ENCODE measurements at regions not wholly inside any gene's neighbourhood (a gene's known extent, or its start where the extent isn't known, plus 50 kb on each side); places are given as distances from the start of the nearest gene placed in this dataset.

DNA sequence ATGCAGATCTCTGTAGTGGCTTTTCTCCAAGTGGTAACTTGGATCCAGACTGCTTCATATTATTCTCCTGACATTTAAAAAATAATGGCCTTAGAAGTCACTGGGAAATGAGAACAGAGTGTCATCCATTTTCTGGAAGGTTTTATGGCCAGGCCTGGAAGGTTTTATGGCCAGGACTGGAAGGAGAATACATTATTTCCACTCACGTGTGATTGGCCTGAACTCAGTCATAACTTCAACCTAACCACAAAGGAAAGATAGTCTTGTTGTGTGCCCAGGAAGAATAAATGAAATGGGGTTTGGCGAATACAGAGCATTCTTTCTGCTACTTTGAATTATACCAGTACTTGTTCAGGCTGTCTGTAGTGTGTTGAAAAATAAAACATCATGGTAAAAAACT, 360.9 kb downstream of the GPAM start:
- no peak for DNase-seq (ENCODE audit: low read depth in 2 of 2)

DNA sequence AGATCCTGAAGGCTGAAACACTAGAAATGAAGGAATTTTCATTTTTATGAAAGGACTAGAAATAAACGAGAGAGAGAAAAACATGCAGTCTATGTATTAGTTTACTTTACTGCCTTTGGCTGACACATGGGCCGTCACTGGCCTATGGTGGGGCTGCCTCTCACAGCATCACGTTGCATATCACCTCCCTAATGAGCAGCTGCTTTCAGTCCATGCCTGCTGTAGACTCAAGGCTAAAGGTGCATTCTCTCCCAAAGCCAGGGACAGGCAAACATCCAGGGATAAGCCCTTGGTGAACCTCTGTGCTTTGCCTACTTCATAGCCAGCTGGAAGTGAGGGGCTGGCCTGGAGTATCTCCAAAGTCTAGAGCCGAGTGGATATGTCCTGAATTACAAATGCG, 359.4 kb downstream of the GPAM start:
- DNase-seq (ENCODE audit: low read depth in 2 of 2), result no peak

DNA sequence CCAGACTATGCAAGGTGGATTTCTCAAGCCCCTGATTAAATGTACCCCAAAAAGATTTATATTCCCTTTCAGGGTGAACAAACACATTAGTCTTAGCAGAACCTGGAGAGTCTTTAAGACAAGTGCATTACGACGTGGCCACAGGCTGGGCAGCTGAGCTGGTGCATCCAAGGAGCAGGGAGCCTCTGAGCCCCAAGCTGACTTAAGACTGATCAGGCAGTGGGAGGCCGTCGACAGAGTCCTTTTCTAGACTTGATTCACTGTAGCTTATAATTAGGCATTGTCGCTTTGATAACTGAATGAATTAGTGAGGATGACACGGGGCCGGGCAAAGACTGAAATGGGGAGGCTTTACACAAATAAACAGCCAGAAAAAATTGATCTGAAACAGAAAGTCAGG, 353.2 kb downstream of the GPAM start:
- DNase-seq (ENCODE audit: low read depth in 2 of 2), result no peak

DNA sequence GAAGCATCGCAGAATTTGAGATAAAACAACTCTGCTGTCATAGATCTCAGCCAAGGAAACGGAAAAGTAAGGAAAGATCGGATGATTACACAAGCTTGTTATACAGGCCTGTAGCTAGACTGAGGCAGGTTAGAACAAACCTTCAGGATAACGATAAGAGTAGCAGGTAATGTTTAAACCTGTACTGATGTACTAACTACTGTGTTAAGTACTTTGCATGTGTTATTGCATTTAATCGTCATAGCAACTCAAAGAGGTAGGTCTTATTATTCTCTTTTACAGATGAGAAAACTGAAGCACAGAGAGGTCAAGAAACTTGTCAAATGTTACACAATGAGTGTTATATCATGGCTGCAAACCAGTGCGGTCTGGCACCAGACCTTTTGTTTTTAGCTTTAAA, 352.5 kb downstream of the GPAM start:
- no peak for DNase-seq (ENCODE audit: low read depth in 2 of 2)

DNA sequence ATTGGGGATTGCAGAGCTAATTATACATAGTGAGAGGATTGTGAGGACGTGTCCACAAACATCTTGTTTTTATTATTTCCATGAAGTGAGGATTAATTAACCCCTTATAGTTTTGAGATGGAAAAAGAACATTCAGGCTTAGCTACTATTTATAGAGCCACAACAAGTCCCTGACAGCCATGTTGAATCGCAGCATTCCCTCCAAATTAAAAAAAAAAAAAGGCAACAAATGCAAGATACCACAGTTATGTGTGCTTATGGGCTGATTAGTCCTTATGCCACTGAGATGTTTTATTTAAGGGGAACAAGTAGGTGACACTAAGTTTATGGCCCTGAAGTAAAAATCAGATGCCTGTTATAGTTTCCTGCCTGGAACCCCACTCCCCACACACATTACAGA, 350.3 kb downstream of the GPAM start:
- DNase-seq (ENCODE audit: low read depth in 2 of 2), result no peak

DNA sequence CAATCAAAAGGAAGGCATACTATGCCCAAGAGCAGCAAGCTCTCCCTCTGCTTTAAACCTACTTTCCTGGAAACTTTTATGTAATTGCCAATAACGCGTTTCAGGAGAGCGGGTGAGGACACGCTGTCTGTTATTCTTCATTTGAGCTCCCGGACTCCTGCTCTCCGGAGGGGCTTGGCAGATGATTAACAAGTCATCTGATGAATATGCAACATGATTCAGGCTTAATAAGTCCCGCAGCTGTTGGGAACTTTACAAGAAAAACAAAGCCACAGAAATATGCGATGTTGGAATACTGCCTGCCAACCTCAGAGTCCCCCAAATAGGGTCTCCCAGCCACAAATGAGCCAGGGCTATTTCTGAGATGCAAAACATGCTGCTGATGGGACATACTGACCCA, 348.0 kb downstream of the GPAM start:
- DNase-seq (ENCODE audit: low read depth in 2 of 2), result no peak

DNA sequence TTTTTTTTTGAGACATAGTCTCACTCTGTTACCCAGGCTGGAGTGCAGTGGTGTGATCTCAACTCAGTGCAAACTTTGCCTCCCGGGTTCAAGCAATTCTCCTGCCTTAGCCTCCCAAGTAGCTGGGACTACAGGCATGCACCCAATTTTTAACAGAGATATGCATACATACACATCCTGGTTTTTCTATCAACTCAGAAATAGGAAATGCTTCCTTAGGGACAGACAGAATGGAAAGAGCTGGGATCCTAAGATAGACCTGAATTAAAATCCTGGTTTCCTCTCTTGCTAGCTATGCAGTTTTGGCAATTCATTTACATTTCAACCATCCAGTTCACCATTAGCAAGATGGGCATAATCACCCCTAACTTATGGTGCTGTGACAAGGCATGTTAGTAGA, 347.5 kb downstream of the GPAM start:
- DNase-seq (ENCODE audit: low read depth in 2 of 2), result no peak

DNA sequence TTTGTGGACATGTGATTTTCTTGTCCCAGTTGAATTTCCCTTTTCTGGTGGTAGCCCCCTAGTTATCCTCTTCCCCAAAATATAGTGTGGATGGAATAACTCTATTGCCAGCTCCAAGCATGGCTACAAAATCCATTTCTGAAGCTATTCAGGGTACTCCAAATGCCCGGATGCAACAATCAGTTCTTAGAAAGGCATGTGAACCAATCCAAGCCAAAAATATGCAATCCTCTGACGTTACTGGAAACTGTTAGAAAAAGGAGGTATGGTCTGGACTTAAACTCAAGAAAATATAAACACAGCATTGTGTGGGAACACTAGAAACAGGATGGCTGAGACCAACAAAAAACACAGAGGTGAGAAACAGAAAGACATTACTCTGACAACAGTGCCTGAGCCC, 347.0 kb downstream of the GPAM start:
- DNase-seq (ENCODE audit: low read depth in 2 of 2), result no peak

DNA sequence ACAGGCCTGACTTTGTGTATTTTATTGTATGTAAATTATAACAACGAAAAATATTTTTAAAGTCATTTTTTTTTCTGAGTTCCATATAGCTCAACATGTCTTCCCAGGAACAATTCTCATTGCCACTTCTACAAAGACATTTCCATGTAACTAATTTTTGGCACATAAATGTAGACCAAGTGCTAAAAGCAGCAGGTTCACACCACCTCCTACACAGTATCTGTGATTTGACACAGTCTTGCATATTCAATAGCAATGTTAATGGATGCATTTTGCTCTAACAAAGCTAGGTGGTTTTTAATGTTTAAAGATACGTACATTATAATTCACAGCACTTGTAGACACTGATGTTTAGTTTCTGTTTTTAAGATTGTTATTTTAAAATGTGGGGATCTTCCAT, 346.5 kb downstream of the GPAM start:
- no peak for DNase-seq (ENCODE audit: low read depth in 2 of 2)

DNA sequence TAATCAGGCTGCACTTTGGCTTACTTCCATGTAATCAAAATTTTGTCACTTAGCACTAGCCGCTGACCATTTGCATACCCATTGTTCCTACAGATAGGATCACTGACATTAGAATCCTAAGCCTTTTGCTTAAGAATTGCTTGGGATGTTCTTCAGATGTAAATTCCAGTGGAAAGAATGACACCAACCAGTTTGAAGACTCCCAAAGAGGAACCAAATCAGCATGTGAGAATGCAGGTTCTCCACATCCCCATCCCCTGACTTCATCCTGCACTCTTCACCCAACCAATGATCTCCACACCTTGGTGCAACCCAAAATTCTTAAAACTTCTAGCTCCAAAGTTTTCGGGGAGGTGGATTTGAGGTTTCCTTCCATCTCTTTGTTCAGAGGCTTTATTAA, 345.6 kb downstream of the GPAM start:
- DNase-seq (ENCODE audit: low read depth in 2 of 2), result no peak

DNA sequence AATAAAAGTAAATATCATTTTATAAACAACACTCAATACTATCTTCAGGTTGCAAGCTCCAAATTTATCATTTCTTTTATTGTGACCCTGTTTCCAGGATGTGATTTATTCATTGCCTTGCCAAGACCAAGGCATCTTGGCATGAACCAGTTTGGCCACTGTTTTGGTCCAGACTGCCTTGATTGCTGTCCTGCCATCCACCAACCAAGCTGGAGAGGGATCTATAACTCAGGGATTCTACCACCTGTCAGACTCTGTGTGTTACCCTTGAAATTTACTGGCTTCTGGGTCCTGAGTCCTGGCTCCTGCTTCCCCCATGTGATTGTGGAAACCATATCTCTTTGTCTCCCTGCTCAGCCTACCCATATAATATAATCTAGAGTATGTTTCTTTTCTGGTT, 343.0 kb downstream of the GPAM start:
- no peak for DNase-seq (ENCODE audit: low read depth in 2 of 2)

DNA sequence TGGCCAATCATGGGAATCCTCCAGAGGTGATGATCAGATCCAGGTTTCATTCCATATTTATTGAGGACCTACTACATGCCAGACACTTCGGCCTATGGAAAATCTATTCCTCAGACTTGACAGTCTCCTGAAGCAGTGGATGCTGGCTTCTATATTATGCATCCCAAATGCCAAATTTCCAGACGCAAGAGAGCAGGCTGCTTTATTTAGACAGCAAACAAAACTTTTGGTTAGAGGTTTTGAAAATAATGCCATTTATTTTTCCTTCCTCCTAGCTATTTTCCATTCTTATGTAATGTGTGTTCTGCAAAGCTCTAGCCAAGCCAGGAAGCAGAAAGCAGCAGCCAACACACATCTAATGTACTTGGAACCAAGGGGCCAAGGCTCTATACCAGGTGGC, 330.8 kb downstream of the GPAM start:
- DNase-seq (ENCODE audit: low read depth in 2 of 2), result no peak

DNA sequence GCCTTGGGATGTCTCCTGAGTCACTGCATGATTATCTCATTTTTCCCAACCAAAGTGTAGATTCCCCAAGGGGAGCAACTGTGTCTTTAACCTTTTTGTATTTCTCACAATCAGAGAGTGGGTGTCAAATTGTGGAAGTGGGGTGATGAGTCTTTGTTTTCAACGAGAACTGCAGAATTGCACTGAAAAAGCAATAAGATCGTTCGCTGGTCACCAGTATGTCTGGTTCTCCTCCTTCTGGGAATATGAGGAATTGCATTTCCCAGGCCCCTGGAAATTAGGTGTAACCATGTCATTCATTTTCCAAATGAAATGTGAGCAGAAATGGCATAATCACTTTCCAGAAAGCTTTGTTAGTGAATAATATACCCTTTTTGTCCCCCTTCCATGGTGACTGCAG, 326.9 kb downstream of the GPAM start:
- DNase-seq (ENCODE audit: low read depth in 2 of 2), result no peak

DNA sequence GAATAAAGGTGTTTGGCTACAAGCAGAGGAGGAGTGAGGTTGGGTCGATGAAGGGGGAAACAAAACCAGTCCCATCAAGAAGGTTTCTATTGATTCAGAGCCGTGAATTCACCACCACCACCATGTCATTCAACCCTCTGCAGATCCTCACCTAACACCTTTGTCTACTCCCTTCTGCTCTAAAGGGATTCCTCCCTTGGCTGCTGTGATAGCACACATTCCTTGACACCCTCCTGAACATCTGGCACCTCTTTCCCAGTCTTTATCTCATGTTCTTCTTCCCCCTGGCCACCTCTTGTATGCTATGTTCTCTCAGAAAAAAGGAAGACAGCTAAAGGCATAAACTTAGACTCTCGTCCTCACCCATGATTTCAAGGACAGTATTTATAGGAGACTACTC, 318.0 kb downstream of the GPAM start:
- DNase-seq (ENCODE audit: low read depth in 2 of 2), result no peak

DNA sequence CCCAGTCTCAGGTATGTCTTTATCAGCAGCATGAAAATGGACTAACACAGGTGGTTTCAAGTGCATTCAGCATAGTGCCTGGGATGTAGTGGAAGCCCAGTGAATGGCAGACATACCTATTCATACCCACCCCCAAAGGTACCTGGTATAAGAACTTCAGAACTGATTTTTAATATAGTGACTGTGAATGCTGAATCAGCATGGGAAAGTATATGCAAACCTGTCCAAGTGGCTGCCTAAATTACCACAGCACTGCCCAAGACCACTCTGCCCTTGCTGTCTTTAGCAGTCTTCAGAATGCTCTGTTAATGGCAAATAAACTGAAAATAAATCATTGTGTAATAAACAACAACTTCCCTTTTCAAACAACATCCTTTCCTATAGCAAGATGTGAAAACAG, 312.1 kb downstream of the GPAM start:
- DNase-seq (ENCODE audit: low read depth in 2 of 2), result no peak

DNA sequence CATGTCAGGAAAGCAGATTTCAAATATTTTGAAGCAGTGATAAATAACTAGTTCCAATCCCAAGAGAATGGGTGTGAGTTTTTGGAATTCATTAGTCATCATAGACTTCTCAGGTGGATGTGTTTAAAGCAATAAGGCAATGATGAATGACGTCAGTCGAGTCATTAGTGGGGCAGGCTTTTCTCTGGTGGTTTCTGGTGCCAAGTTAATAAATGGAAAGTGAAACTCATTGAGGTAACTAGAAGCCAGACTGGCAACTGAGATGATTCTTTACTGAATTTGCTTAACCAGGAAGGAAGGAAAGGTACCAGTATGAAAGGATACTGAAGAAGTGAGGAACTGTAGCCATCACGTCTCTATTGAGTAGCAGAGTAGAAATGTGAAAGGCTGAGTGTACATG, 311.0 kb downstream of the GPAM start:
- DNase-seq (ENCODE audit: low read depth in 2 of 2), result no peak

DNA sequence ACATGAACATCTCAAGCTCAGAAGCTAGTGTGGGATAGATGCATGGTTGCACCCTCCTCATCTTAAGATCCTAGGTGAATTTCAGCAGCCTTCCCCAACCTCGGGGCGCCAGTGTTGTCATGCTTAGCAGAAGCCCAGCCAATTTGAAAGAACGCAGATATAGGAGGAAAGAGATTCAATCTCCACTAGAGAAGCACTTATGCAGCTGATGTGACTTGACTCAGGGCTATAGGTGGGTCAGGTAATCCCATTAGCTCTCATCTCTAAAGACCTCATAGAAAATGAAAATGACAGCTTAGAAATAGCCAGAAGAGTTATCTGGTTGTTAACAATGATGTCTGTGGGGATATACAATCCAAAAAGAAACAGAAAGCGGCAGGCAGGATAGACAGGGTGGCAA, 310.5 kb downstream of the GPAM start:
- no peak for DNase-seq (ENCODE audit: low read depth in 2 of 2)

DNA sequence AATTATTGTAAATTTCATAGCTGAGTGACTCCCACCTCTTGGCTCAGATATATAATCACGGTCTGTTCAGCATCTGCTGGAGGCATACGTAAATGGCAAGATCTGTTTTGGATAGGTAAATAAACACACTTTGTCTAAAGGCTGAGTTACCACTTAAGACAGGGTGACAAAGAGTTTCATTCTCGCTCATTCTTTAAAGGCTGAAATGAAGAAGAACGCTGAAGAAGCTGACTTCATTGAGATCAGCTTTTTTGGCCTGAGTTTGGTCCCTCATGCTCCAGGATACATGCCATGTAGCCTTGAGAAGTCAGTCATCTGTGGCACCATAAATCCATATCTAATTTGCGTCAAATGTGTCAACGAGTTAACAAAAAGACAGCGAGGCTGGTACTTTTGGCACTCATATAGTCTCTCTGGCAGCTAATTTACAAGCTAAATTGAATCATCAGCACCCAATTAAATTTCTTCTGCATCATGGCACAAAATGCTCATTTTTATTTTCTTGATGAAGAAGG, 309.9 kb downstream of the GPAM start:
- DNase-seq (ENCODE audit: low read depth in 2 of 2), result no peak

DNA sequence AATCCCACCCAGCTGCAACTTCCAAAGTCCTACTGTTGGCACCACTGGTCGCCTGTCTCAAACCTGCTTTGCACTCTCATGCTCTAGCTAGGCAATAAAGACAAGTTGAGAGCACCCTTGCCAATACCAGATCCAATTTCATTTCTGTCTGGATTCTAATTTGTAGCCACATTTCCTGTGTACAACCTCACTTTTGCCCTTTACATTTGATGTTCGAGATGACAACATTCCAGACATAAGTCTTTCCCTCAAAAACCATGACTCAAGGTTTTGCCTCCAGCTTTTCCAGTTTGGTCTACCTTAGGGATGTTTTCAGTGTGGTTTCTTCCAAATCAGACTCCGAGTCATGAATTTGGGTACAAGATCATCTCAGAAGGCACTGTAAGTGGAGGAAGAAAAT, 309.0 kb downstream of the GPAM start:
- DNase-seq (ENCODE audit: low read depth in 2 of 2), result no peak

DNA sequence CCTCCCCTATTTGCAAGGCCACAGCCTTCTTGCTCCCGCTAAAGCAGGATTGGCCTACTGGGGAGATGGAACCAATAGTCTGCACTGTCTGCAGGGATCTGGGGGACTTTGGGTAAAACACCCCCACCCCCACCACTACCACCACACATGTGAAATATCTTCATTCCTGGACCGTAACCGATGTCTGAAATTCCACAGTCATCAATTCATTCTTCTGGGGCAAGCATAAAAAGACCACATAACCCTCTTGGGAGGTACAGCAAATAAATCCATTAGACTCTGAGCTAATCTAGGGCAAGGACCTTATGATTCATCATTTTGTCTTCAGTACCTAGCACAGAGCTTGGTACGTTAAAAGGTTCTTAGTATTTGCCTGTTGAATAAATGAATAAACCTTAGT, 307.8 kb downstream of the GPAM start:
- DNase-seq (ENCODE audit: low read depth in 2 of 2), result no peak

DNA sequence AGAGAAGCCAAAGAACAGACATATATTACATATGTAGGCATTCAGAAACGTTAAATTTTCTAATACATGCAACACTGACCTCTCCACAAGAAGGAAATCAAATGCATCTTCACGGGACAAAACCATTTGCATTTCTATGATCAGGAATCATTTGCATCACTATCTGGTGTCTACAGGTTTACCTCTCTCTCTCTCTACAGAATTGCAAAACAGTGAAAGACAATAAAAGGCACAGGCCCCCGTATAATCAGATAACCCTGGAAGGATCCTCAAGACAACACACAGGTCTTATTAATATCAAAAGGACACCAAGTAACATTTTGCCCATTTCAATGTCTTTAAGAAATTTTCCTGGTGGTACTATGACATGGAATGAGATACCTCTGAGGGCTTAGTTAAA, 306.3 kb downstream of the GPAM start:
- no peak for DNase-seq (ENCODE audit: low read depth in 2 of 2)

DNA sequence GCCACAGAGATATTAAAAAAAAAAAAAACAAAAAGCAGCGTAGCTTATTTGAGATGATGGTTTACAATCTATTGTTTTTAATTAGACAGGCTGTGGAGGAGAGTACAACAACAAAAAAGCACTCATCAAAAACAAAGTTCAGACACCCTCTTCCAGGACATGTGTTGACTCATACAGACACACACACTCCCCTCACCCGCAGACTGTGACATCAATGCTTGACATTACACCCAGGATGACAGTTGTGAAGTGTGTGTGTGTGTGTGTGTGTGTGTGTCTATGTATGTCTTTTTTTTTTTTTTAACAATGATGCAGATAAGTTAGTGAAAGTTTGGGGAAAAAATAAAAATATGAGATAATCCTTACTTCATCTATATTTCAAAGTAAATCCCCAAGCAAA, 303.6 kb downstream of the GPAM start:
- DNase-seq (ENCODE audit: low read depth in 2 of 2), result no peak

DNA sequence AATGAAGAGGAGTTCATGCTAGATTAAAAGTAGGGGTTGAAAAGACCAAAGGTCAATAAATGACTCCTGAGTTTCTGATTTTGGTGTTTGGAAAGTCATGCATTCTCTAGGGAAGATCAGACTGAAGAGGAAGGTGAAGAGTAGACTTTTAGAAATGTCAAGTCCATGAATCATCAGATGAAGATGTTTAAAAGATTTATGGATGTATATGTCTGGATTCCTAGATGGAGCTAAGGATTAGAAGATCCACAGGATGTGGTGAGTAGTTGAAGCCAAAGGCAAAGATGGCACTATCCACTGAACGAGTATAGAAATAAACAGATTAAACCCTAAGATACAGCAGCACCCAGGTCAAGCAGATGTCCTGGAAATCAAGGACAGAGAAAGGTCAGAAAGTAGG, 298.5 kb downstream of the GPAM start:
- no peak for DNase-seq (ENCODE audit: low read depth in 2 of 2)

DNA sequence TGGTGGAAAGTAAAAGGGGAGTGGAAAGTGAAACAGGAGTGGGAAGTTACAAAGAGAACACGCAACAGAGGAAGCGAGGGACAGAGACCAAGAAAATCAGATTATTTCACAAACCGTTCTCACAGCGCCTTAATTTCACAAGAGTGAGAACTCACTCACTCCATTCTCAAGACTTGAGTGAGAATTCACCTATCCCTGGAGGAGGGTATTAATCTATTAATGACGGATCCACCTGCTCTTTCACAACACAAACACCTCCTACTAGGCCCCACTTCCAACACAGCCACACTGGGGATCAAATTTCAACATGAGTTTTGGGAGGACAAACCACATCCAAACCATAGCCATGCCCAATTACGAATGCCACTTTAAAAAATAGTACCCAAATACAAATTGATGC, 297.6 kb downstream of the GPAM start:
- no peak for DNase-seq (ENCODE audit: low read depth in 2 of 2)

DNA sequence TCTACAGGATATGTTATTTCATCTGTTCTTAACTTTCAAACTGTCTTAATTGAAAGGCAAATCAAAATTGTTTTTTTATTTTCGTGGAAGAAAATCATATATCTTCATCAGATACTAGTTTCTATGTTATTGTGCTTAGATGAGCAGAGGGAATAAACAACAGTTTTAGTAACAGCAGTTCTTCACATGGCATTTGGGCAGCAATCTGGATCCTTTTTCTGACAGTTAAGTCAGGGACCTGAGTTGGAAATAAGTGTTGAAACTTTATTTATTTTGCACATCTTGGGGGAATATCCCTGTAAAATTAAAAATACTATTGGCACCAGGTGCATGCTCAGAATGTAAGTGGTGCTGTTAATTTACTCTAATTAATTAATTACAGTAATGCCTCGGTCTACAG, 296.3 kb downstream of the GPAM start:
- DNase-seq (ENCODE audit: low read depth in 2 of 2), result no peak

All from activated CD8-positive, alpha-beta memory T cell treated with anti-CD3 and anti-CD28 coated beads for 4 hours (primary cell).